SH-SY5Y (cell line): ENCODE measurements at regions not wholly inside any gene's neighbourhood (a gene's known extent, or its start where the extent isn't known, plus 50 kb on each side); places are given as distances from the start of the nearest gene placed in this dataset.

ENCODE experiments used
- GATA2 ChIP-seq: IDR thresholded peaks from 2 replicates; pipeline ENCODE4 v1.6.1; 2011; ENCODE audit warnings: mild to moderate bottlenecking, low read depth, low read length
- GATA3 ChIP-seq: IDR thresholded peaks from 2 replicates; pipeline ENCODE4 v1.6.1; 2011; ENCODE audit warnings: low read depth, mild to moderate bottlenecking, low read length, moderate library complexity

DNA sequence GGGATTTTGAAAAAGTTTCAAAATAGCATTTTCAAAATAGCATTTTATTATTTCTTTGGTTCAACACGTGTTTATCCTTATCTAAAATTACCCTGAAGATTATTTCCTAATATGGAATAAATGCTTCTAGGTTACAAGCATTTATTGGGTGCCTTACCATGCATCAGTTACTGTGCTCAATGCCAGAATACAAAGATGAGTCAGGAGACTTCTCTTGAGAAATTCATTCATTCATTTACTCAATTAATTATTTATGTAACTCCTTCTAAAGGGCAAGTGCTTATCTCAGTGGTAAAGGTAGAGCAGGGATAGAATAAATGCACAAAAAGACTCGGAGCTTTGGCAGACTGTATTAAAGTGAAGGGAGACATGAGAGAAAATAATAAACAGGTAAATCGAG, 150.1 kb upstream of the PDE7B start:
- TF ChIP-seq GATA3: no peak
- TF ChIP-seq GATA2: no peak

DNA sequence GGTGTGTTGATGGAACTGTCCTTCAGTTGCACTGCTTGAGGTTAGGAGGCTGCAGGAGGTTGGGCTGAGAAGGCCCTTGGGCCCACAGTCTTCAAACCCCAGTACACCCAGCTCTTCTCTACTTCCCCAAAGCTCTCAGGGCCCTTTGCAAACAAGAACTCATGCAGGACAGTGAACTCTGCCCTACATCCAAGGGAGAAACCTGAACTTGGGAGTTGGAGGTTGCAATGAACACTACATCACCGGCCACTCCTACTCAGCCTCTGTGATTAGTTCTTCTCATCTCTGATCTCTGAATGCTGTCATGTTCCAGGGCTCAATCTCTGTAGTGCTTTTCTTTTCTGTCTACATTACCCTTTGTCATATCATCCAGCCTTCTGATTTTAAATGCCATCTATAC, 148.5 kb upstream of the PDE7B start:
- TF ChIP-seq GATA2: no peak
- no peak for TF ChIP-seq GATA3

DNA sequence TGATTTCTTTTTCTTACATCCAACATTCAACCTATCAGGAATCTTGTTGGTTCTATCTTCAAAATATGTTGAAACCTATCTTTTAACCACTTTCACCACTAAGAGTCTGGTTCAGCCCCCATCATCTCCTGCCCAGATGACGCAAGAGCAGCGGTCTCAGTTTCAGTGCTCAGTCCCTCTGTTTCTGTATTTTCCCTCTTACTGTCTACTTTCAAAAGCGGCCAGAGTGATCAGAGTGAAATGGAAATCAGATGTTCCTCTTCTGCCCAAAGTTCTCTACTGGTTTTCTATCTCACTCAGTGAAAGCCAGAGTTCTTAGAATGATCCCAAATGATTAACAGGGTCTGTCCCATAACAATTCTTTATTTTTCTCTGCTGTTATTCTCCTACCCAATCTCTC, 147.9 kb upstream of the PDE7B start:
- no peak for TF ChIP-seq GATA2
- TF ChIP-seq GATA3: no peak

DNA sequence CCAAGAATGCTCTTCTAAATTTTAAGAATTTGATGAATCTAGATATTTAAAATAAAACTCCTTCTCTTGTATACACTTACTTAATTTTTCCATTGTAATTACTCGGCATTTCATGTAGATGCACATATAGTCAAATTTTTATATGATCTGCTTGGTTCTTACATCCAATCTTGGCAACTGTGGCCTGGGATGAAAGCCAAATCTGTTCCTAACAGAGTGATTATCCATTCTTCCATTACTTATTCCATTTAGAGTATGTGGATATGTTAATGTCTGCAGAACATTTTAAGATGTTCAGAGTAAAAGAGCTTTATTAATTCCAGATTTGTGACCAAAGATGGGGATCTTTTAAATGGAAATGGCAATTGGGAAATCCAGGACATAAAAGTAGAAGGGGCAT, 144.1 kb upstream of the PDE7B start:
- no peak for TF ChIP-seq GATA3
- no peak for TF ChIP-seq GATA2

DNA sequence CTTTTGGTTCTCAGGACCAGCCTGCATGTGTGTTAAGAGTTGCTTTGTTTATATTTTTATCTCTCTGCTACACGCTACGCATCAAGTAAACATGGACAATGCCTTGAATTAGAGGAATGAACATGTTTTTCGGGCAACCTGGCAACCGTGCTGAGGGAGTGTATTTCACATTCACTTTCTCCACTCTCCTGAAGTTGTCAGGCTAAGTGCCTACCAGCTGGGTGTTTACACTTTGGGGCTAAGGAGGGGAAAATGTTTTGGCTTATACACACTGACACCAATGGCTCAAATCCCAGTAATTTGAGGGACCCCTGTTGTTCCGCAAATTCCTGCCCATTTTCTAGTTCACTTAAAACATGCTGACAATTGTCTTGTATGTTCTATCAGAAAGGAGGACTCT, 141.5 kb upstream of the PDE7B start:
- no peak for TF ChIP-seq GATA2
- TF ChIP-seq GATA3: no peak

DNA sequence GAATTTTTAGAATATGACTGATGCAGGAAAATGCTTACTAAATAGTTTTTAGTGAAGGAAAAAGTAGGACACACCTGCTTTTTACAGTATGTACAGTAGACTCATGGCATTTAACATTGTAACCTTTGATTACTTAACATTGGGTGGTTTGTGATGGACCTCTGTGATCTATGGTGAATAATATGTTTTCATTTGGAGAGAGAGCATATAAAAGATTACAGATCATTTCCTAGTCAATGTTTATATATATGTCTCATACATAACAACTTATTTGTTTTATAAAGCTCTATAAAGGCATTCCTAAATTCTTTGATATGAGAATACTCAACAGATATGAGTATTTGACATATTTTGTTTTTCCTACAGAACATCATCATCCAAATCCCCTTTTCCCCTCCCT, 129.3 kb upstream of the PDE7B start:
- no peak for TF ChIP-seq GATA2
- TF ChIP-seq GATA3: no peak

DNA sequence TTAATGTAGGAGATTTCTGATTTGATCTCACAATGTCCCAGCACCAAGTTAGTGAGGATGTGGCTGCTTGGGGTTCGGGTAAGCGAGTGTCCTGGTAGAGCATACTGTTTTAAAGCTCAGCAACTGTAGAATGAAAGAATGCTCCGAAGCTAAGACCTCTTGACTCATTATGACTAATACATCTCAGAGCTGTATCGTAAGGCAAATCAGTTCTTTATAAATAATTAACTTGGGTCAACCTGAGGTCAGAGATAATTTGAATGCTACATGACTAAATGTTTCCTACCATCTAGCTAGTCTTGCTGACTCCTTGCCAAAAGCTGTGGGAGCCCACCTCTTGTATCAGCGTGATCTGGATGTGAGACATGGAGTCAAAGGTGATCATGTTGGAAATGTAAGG, 128.8 kb upstream of the PDE7B start:
- TF ChIP-seq GATA2 (no peak), GATA3 (no peak)

DNA sequence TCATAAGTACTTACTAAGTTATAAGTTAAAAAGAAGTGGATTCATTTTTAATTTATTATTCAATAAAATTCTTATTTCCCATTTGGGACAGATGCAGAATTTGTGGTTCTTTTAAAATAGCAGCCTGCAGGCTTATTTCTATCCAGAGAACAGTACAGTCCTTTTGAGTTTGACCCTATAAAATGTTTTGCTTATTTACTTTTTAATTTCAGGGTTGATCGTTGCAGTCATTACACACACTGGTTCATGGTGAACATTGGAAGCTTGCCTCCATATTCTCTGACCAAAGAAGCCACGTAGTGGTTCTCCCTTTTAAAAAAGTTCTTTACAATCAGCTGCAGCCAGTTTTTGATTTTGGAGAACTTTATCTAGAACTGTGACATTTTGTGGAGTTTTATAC, 122.9 kb upstream of the PDE7B start:
- TF ChIP-seq GATA3 (no peak), GATA2 (no peak)

DNA sequence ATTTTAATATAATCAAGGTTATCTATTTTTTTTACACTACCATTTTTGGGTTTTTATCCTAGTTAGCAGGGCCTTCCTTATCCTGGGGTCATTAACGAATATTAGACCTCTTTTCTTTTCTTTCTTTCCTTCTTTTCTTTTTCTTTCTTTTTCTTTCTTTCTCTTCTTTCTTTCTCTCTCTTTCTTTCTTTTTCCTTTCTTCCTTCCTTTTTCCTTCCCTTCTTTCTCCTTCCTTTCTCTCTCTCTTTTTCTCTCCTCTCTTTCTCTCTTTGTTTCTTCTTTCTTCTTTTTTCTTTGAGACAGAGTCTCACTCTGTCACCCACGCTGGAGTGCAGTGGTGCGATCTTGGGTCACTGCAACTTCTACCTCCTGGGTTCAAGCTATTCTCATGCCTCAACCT, 120.4 kb upstream of the PDE7B start:
- TF ChIP-seq GATA3: no peak
- no peak for TF ChIP-seq GATA2

DNA sequence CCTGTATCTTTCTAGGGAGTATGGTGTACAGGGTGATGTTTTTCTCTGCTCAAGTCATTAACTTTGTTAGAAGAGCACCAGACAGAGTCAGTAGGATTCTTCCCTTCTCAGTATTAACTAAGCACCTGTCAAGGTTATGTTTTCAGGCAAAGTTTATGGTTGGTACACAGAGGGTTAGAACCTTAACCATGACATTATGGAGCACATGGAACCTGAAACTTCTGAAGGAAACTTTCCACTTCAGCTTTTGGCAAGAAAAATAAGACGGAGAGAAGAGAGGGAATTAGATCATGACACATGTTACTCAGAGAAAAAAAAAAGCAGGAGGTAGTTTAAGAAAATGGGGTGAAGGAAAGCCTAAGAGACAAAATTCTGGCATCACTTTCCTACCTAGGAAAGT, 112.9 kb upstream of the PDE7B start:
- TF ChIP-seq GATA3: no peak
- no peak for TF ChIP-seq GATA2

DNA sequence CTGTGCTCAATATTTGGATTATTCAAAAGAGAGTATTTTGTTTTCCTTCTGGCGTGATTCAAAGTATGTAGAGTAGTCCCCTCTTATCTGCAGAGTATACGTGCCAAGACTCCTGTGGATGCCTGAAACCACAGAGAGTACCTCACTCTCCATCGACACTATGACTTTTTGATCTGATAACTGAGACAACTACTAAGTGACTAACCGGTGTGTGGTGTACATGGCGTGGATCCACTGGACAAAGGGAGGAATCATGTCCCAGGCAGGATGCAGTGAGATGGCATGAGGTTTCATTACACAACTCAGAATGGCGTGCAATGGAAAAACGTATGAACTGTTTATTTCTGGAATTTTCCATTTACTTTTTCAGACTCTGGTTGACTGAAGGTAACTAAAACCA, 112.2 kb upstream of the PDE7B start:
- TF ChIP-seq GATA3: no peak
- TF ChIP-seq GATA2: no peak

DNA sequence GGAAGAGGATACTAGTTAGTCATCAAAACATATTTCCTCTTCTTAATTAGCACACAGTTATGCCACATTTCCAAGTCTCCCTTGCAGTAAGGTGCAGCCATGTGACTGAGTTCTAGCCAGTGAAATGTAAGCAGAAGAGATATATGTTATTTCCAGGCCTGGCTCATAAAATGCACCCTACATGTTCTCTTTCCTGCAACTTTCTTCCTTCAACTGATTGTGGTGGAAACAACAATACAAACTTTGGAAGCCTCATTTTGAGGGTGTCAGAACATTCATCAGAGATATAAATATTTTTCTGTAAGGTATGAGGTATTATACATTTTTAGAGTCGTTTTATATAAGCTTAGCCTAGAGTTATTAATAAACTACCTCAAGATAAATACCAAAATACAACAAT, 110.9 kb upstream of the PDE7B start:
- TF ChIP-seq GATA3 (no peak), GATA2 (no peak)

DNA sequence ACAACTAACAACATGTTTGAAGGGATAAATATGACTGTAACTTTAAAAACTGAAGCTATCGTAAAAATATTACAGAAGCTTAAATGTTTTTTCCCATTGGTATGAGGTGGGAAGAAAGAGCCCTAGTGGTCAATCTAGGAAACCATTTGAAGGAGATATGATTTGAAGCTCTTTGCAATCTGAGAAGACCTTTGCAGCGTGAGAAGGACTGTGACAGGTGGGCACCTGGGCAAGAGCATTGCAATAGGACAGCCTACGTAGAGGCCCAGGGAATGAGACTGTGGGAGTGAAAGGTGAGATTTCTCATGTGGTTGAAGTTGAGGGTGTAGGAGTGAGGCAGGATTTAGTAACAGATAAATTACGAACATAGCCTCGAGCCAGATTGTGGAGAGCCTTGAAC, 108.0 kb upstream of the PDE7B start:
- TF ChIP-seq GATA3: no peak
- TF ChIP-seq GATA2: no peak

DNA sequence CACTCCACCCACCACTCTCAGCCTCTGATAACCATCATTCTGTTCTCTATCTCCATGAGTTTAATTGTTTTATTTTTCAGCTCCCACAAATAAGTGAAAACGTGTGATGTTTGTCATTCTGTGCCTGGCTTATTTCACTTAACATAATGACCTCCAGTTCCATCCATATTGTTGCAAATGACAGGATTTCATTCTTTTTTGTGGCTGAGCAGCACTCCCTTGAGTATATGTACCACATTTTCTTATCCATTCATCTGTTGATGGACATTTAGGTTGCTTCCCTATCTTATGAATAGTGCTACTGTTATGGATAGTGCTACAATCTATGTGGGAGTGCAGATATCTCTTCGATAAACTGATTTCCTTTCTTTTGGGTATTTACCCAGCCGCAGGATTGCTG, 103.3 kb upstream of the PDE7B start:
- no peak for TF ChIP-seq GATA2
- TF ChIP-seq GATA3: peak; percentile 43

DNA sequence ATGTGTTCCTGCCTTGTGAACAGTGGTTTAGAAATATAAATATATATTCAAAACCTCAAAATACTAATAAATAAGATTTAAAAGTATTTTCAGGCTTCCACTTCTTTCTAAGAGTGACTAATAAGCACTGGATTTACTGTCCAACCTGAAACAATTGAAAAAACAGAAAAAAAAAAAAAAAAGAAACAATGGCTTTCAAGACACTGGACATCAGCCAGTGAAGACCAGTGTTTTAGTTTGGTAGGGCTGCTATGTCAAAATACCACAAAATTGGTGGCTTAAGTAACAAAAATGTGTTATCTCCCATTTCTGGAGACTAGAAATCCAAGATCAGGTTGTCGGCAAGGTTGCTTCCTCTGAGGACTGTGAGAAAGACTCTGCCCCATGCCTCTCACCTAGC, 101.4 kb upstream of the PDE7B start:
- TF ChIP-seq GATA3 (no peak), GATA2 (no peak)

DNA sequence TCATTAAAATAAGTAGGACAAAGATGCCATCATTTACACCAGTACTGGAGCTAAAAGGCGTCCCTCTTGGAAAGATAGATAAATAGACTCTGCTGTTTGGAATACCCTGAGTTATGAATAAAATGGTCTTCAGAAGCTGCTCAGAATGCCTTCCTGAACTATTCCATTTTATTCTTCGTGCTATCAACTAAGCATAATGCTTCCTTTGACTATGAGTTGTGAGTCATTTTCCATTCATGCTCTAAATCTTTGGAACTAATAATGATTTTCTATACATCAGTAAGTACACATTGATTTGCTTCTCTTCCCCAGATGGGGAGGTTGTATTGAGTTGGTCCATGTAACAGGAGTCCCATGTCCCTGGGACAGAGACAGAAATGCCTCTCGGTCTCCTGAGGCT, 98.3 kb upstream of the PDE7B start:
- TF ChIP-seq GATA2 (no peak), GATA3 (no peak)
